Activated T-helper 17 cell treated with anti-CD3 and anti-CD28 coated beads, Interleukin-2, amount 50 U/mL, for 72 hours (primary cell): ENCODE measurements at regions not wholly inside any gene's neighbourhood (a gene's known extent, or its start where the extent isn't known, plus 50 kb on each side); places are given as distances from the start of the nearest gene placed in this dataset.
"Not testable (repeated sequence)": the region's sequence is repeated elsewhere in the genome, so short reads cannot be mapped to it uniquely, and the experiment has no call there.

Experiments
- ATAC-seq: fragments of 150-1000 bp; cut with Tn5 transposase; replicated peaks from 2 replicates; pipeline ENCODE4 v1.10.0; 2021; ENCODE audit warnings: mild to moderate bottlenecking, moderate library complexity
- H3K27ac Mint-ChIP-seq: one replicate; pipeline ENCODE4 v1.8.0; 2022; ENCODE audit warnings: mixed read lengths
- H3K27me3 Mint-ChIP-seq: one replicate; pipeline ENCODE4 v1.8.0; 2022; ENCODE audit warnings: mixed read lengths
- H3K36me3 Mint-ChIP-seq: one replicate; pipeline ENCODE4 v1.8.0; 2022; ENCODE audit warnings: low read depth, mild to moderate bottlenecking, mixed read lengths
- H3K4me1 Mint-ChIP-seq: one replicate; pipeline ENCODE4 v1.8.0; 2022; ENCODE audit warnings: mixed read lengths
- H3K4me3 Mint-ChIP-seq: one replicate; pipeline ENCODE4 v1.8.0; 2022; ENCODE audit warnings: mild to moderate bottlenecking, mixed read lengths
- H3K9me3 Mint-ChIP-seq: one replicate; pipeline ENCODE4 v1.8.0; 2022; ENCODE audit warnings: mixed read lengths

DNA sequence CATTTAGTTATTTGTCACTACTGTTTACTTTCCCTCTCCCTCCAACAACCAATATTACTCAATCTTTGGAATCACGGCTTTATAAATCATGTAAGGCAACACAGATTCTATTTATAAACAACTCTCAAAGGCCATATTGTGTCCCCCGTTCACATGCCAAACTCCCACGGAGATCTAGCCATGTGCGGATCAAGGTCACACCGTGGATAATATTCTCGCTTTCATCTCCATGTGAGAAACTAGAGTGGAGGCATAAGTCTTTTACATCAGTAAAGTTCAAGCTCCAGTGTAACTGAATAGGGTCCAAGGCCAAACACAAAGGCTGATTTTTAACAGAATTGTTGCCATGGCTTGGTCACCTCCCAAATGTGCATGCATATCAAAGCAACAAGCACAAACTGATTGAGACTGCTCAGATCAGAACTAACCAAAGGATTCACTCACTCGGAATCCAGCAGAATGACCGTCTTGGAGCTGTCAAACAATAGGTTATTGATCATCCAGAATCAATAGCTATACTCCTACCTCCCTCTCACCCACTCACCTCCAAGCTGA is 569.5 kb upstream of the LRRN3 start:
- Mint-ChIP-seq H3K27ac (no peak overlapping the region), H3K4me1 (no peaks in the 10 kb centered on the region), H3K9me3 (no peaks in the 10 kb centered on the region), H3K27me3 (no peaks in the 10 kb centered on the region), H3K36me3 (no peaks in the 10 kb centered on the region), H3K4me3 (no peak overlapping the region)
- ATAC-seq, result no peak

DNA sequence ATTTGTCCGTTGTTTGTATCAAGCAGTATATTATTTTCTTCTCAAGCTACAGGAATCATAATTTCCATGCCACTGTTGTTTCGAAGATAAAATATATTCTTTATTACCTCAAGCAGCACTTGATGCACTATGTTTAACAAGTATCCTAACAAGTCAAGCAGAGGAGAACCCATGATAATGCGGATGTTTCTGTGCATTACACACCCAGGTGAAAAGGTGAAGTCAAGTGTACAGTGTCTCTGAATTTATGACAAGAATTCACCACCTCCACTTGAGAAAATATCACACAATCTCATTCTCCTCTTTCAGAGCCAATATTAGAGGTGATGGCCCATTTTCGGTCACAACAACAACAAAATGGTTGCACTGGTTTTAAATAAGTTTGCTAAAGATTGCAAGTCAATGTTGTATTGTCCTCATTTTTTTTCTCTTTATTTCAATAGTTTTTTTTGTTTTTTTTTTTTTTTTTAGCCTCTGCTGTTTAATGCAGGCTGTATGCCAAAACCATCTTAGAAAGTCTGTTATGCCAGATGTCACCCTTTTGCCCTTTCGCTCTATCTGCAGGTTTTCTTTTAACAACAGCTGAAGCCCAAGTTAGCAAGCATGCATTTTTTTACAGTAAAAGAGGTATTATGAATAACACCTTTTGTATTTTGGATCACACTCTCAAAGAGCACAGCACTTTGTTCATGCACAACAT is 568.7 kb upstream of the LRRN3 start:
- Mint-ChIP-seq H3K4me3 (no peak overlapping the region), H3K27me3 (no peaks in the 10 kb centered on the region), H3K9me3 (no peaks in the 10 kb centered on the region), H3K4me1 (no peaks in the 10 kb centered on the region), H3K36me3 (no peaks in the 10 kb centered on the region), H3K27ac (no peak overlapping the region)
- no peak for ATAC-seq

DNA sequence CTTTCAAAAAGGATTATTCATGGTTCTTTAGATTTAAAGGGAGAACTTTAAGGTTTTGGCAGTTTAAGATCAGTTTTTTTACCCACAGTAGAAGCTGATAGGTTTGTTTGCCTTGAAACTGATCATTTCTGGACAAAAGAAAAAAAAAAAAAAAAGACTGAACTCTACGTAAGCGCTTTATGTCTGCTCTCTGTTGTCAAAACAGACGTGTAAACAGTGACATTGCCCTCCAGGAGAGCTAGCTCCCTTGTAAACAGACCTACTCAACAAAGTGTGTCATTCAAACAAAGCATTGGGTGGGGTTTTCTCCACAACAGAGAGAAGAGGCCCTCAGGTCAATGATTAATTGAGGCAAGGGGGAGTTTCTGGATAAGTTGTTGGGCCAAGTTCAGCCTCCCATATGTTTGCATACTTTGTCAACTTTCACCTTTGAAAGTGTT is 568.1 kb upstream of the LRRN3 start:
- no peak overlapping the region for H3K4me3 Mint-ChIP-seq
- no peaks in the 10 kb centered on the region for H3K9me3 Mint-ChIP-seq
- no peak for ATAC-seq
- H3K27me3 Mint-ChIP-seq, result no peaks in the 10 kb centered on the region
- no peak overlapping the region for H3K27ac Mint-ChIP-seq
- H3K4me1 Mint-ChIP-seq, result no peaks in the 10 kb centered on the region
- no peaks in the 10 kb centered on the region for H3K36me3 Mint-ChIP-seq

DNA sequence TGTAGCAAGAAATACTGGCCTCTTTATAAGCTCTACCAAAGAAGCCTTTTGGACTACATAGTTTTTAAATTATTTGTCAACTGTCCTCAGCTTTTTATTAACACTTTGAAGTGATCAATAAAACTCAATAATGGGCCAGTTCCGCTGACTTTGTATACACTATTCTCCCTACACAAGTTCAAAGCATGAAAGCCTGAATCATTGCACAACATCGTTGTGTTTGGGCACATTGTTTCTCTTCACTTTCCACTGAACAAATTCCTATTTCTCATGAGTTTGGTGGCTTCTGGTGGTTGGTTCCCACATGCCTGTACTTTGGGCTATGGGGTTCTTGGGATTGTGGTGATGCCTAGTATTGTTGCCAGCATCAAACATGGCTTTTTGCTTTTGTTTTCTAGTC is 561.8 kb upstream of the LRRN3 start:
- no peaks in the 10 kb centered on the region for H3K36me3 Mint-ChIP-seq
- no peak overlapping the region for H3K4me3 Mint-ChIP-seq
- no peaks in the 10 kb centered on the region for H3K4me1 Mint-ChIP-seq
- peaks cover 4% of the 10 kb centered on the region for H3K9me3 Mint-ChIP-seq
- no peaks in the 10 kb centered on the region for H3K27me3 Mint-ChIP-seq
- H3K27ac Mint-ChIP-seq, result no peak overlapping the region
- ATAC-seq, result no peak

DNA sequence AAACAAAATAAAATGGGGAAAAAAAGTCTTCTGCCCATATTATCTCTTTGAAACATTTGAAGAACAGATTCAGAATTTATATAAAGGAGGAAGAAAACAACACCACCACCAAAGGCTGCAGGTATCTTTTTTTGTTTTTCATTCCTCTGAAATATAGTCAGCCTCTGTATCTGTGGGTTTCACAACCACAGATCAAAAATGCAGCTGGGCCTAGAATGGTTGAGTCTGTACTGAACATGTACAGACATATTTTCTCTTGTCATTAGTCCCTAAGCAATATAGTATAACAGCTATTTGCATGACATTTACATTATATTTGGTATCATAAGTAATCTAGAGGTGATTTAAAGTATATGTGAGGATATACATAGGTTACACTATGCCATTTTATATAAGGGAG is 559.7 kb upstream of the LRRN3 start:
- H3K27ac Mint-ChIP-seq, result no peak overlapping the region
- H3K27me3 Mint-ChIP-seq, result no peaks in the 10 kb centered on the region
- no peak overlapping the region for H3K4me3 Mint-ChIP-seq
- H3K36me3 Mint-ChIP-seq, result no peaks in the 10 kb centered on the region
- ATAC-seq, result no peak
- H3K4me1 Mint-ChIP-seq, result no peaks in the 10 kb centered on the region
- H3K9me3 Mint-ChIP-seq, result peaks cover 4% of the 10 kb centered on the region

DNA sequence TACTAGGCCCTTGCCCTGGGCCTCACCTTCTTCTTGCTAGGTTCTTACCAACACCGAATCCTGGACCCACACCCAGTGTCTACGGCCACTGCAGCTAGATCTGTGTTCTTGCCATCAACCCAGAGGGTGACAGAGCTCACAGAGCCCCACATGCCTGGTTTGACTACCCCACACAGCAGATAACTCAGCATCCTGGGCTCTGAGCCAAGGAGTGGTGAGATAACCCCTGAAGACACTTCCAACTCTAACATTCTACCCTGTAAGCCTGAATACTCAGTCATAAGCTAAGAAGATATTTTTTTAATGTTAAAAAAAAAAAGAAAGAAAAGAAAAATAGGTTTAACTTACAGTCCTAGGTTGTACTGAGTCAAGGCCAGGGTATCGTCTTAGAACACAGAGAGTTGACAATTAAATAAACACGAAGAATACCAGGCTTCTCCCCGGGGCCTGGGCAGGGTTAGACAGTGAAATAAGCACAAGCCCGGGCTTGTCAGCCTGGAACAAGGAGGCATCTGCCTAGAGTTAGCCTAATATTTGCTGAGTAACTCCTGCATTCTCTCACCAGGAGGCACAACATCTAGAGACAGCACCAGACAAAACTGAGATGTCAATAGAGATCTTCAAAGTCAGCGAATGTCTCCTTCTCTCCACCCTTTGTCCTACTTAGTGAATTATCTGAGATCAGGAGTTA is 556.5 kb upstream of the LRRN3 start:
- no peak for ATAC-seq
- H3K4me1 Mint-ChIP-seq, result no peaks in the 10 kb centered on the region
- H3K27ac Mint-ChIP-seq, result no peak overlapping the region
- no peaks in the 10 kb centered on the region for H3K27me3 Mint-ChIP-seq
- no peaks in the 10 kb centered on the region for H3K36me3 Mint-ChIP-seq
- H3K4me3 Mint-ChIP-seq, result no peak overlapping the region
- H3K9me3 Mint-ChIP-seq, result peaks cover 4% of the 10 kb centered on the region

DNA sequence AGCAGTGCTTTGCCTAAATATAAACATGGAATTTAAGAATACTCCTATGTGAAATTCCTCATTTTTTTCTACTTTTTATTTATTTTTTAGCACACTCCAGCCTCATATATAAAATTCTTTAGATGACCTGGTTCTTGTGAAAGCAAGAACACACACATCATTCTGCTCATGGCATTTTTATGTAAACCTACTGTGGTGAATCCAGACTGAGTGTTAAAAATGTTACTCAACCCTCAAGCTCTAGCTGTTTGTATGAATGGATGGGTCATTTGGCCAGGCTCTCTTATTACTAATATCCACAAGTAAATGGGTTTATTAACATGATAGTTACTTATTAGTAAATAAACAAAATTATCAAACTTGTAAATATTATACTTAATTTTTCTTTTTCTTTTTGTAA is 551.7 kb upstream of the LRRN3 start:
- Mint-ChIP-seq H3K9me3 (peaks cover 4% of the 10 kb centered on the region), H3K27ac (no peak overlapping the region), H3K36me3 (no peaks in the 10 kb centered on the region), H3K4me1 (no peaks in the 10 kb centered on the region), H3K27me3 (peaks cover 5% of the 10 kb centered on the region), H3K4me3 (no peak overlapping the region)
- ATAC-seq, result no peak

DNA sequence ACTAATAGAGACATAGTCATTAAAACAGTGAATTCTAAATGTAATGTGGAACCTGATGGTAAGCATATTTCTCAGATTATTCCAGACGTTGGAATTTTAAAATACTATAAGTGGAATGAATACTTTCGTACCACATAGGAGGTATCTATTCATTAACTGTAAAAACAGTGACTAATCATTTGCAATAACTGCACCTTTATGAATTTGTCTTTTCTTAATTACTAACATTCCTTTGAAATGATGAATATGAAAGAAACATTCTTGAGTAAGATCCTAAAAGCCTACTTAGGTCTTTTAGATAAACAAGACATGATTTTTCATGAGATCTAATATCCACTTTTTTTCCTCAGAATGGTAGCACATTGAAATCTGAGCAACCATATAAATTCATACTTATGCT is 549.0 kb upstream of the LRRN3 start:
- H3K36me3 Mint-ChIP-seq, result no peaks in the 10 kb centered on the region
- H3K4me3 Mint-ChIP-seq, result no peak overlapping the region
- no peak overlapping the region for H3K27ac Mint-ChIP-seq
- no peak for ATAC-seq
- H3K27me3 Mint-ChIP-seq, result peaks cover 5% of the 10 kb centered on the region
- peaks cover 4% of the 10 kb centered on the region for H3K9me3 Mint-ChIP-seq
- no peaks in the 10 kb centered on the region for H3K4me1 Mint-ChIP-seq

DNA sequence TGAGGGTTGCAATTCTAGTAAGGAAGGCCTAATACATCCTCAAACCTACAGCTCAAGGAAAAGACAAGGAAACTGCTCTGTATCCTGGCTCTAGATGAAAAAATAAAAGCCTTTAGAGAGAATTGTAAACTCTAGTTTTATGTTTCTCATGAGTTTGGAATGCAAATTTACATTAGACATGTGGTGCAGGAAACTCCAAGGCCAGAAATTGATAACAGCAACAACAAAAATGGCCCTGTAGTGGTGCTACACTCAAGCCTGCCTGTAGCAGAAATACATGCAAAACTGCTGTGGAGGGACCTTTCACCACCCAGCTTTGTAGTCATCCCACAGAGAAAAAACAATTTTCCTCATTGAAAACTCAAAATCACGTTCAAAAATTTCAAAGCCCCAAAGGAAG is 546.7 kb upstream of the LRRN3 start:
- no peaks in the 10 kb centered on the region for H3K9me3 Mint-ChIP-seq
- no peak overlapping the region for H3K4me3 Mint-ChIP-seq
- no peak for ATAC-seq
- peaks cover 5% of the 10 kb centered on the region for H3K27me3 Mint-ChIP-seq
- no peak overlapping the region for H3K27ac Mint-ChIP-seq
- H3K36me3 Mint-ChIP-seq, result no peaks in the 10 kb centered on the region
- no peaks in the 10 kb centered on the region for H3K4me1 Mint-ChIP-seq

DNA sequence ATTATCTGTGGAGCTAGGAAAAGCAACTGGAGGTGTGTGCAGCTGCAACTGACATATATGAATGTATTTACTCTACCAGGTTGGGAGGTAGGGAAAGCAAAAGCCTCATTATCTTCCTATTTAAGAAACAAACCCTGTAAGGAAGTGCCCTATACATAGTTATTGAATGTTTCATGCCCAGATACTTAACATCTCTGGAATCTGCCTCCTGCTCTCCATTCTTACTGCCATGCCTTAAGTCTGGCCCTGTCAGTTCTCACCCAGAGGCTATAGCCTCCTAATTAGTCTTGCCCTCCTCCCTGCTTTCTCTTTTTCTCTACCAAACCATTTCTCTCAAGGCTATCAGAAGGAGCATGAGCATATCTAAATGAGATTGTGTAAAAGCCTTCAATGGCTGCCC is 542.6 kb upstream of the LRRN3 start:
- H3K36me3 Mint-ChIP-seq, result no peaks in the 10 kb centered on the region
- no peak for ATAC-seq
- H3K9me3 Mint-ChIP-seq, result no peaks in the 10 kb centered on the region
- H3K4me1 Mint-ChIP-seq, result no peaks in the 10 kb centered on the region
- no peaks in the 10 kb centered on the region for H3K27me3 Mint-ChIP-seq
- no peak overlapping the region for H3K4me3 Mint-ChIP-seq
- H3K27ac Mint-ChIP-seq, result no peak overlapping the region

DNA sequence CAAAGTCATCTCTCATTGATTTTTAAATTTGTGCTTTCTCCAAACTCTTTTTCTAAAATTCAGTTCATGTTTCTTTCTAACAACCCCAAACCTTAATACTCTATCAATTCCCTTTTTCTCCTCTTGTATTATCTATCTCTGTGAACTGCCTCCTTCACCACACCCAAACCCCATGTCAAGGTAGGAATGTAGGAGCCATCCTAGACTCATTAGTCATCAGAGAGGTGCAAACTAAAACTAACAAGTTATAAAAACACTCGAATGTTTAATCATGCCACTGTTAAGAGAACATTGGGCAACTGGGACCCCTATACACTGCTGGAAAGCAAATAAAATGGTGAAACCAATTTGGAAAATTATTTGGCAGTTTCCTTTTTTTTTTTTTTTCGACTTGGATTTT is 533.8 kb upstream of the LRRN3 start:
- no peak overlapping the region for H3K27ac Mint-ChIP-seq
- no peaks in the 10 kb centered on the region for H3K36me3 Mint-ChIP-seq
- H3K4me3 Mint-ChIP-seq, result no peak overlapping the region
- no peaks in the 10 kb centered on the region for H3K4me1 Mint-ChIP-seq
- ATAC-seq, result no peak
- H3K9me3 Mint-ChIP-seq, result peaks cover 4% of the 10 kb centered on the region
- H3K27me3 Mint-ChIP-seq, result no peaks in the 10 kb centered on the region

DNA sequence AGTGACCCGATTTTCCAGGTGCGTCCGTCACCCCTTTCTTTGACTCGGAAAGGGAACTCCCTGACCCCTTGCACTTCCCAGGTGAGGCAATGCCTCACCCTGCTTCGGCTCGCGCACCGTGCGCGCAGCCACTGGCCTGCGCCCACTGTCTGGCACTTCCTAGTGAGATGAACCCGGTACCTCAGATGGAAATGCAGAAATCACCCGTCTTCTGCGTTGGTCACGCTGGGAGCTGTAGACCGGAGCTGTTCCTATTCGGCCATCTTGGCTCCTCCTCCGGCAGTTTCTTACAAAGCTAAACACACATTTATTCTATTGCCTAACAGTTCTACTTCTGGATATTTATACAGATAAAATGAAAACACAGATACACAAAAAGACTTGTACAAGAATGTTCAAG is 527.6 kb upstream of the LRRN3 start:
- H3K36me3 Mint-ChIP-seq, H3K27me3 Mint-ChIP-seq, H3K4me3 Mint-ChIP-seq: not testable (repeated sequence)

DNA sequence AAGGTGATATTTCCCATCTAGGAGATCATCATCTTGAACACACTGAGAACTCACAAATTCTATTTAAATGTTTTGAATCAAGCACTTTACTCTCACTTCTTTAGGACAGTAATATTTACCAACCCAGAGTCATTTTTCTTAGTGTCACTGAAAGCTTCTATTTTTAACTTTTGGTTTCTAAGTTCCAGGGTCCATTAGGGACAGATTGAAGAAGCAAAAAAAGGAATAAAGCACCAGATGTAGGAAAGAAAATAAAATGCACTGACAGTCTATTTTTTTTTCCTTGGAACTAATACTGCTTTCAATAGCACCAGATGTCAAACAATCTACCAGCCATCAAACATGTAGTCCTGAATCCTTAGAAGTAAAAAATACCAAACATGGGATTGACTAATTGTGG is 526.7 kb upstream of the LRRN3 start:
- Mint-ChIP-seq H3K4me3 (no peak overlapping the region), H3K36me3 (no peaks in the 10 kb centered on the region)
- no peak for ATAC-seq

More for the DNA sequence above, 527.6 kb upstream of the LRRN3 start:
- H3K4me1 Mint-ChIP-seq, ATAC-seq, H3K9me3 Mint-ChIP-seq, H3K27ac Mint-ChIP-seq: not testable (repeated sequence)

DNA sequence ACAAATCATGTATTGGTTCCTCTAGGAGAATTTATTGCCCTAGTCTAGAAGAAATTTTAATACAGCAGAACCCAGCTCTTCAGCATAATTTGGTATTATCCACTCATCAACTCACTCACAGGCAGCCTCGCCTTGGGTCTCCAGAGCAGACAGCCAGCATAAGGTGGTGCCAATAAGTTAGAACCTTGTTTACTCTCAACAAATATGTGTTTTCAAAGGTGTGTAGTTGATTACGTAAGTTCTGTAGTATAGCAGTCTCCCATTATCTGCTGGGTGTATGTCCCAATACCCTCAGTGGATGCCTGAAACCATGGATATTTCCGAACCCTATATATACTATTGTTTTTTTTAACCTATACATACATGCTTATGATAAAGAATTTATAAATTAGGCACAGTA is 522.5 kb upstream of the LRRN3 start:
- Mint-ChIP-seq H3K27ac (no peak overlapping the region), H3K36me3 (no peaks in the 10 kb centered on the region), H3K4me1 (no peaks in the 10 kb centered on the region), H3K27me3 (no peaks in the 10 kb centered on the region), H3K4me3 (no peak overlapping the region), H3K9me3 (no peaks in the 10 kb centered on the region)
- ATAC-seq, result no peak

More for the DNA sequence above, 526.7 kb upstream of the LRRN3 start:
- Mint-ChIP-seq H3K27me3 (no peaks in the 10 kb centered on the region), H3K9me3 (no peaks in the 10 kb centered on the region), H3K27ac (no peak overlapping the region), H3K4me1 (no peaks in the 10 kb centered on the region)

DNA sequence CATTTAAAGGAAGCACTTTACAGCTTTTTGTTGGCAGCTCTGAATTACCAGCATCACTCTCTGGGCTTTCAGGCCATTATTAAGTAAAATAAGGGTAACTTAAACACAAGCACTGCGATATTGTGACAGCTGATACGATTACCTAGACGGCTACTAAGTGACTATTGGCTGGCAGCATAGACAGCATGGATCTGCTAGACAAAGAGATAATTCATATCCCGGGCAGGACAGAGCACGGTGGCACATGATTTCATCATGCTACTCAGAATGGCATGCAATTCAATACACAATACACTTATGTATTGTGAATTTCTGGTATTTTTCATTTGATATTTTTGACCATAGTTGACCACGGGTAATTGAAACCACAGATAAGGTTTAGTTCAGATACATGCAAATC is 522.0 kb upstream of the LRRN3 start:
- H3K27ac Mint-ChIP-seq, result no peak overlapping the region
- H3K36me3 Mint-ChIP-seq, result no peaks in the 10 kb centered on the region
- no peaks in the 10 kb centered on the region for H3K4me1 Mint-ChIP-seq
- H3K4me3 Mint-ChIP-seq, result no peak overlapping the region
- ATAC-seq, result no peak
- H3K27me3 Mint-ChIP-seq, result no peaks in the 10 kb centered on the region
- H3K9me3 Mint-ChIP-seq, result no peaks in the 10 kb centered on the region
